ENCODE measurements at regions not wholly inside any gene's neighbourhood (a gene's known extent, or its start where the extent isn't known, plus 50 kb on each side); places are given as distances from the start of the nearest gene placed in this dataset.

GRCh38 chr1:199736646-199737045 is 290.9 kb upstream of the NR5A2 start:
- no peak for DNase-seq (ENCODE audit: low read depth)

- no peak for DNase-seq (ENCODE audit: low read depth)
Measured at GRCh38 chr1:199741586-199741985, 285.9 kb upstream of the NR5A2 start.

DNA sequence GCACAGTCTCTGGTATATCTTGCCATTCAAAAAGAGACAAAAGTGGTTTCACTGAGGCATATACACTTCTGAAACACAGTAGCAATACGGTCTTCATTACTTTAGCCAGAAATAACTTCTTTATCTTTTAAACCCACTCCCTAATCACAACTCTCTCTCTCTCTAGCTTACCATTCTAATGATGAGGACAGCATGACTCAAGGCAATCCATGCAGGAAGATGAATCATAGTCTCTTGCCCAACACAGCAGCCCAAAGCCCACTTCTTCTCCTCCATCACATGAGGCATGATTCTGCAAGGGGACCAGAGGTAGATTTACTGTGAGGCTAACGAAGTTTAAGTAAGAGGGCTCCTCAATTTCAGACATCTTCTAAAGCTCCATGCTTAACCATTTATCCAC is 285.0 kb upstream of the NR5A2 start:
- DNase-seq (ENCODE audit: low read depth), result peak; percentile 87

DNA sequence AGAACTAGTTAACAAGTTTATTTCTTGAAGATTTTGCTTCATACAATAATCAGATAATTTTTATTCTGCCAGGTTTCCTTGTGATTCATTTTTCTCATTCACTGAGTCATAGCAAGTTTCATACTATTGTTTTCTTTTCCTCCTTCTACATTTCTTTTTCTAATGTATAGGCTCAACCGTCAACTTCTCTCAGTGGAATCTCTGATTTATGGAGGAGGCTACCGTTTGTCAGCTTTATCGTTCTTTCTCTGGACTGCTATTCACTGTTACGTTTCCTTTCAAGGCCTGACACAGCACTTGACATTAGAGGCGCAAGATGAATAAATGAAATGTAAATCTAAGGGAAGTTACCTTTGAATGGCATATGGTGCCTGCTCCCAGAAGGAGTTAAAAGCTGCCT is 284.3 kb upstream of the NR5A2 start:
- DNase-seq (ENCODE audit: low read depth), result peak; percentile 9

DNA sequence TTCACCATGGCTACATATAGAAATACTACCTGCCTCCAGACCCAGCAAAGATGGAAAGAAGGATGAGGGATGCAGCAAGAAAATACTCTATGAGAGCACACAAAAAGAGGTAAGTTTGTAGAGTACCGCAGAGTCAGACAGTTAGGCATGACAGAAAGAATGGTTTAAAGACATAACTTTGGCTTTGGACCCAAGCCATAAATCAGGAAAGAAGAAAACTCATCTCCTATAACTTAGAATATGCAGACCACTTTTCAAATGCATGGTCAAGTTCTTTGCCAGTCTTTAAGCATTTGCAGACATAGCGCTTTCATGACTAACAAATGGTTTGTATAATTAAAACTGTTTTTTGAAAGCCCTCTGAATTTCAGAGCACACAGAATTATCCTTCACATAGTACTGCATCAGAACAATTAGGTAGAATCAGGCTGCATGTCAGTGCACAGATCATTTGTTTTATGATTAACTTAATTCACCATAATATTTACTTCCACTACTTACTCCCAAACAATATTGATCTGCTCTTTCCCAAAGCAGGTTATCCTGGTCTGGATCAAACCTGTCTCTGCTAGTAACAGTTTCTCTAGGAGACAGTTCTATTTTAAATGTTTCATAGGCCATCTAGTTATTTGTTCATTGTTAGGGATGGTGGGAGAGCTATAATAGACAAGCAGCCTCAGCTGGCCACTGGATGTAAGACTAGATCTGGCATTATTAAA is 280.7 kb upstream of the NR5A2 start:
- DNase-seq (ENCODE audit: low read depth), result no peak

DNA sequence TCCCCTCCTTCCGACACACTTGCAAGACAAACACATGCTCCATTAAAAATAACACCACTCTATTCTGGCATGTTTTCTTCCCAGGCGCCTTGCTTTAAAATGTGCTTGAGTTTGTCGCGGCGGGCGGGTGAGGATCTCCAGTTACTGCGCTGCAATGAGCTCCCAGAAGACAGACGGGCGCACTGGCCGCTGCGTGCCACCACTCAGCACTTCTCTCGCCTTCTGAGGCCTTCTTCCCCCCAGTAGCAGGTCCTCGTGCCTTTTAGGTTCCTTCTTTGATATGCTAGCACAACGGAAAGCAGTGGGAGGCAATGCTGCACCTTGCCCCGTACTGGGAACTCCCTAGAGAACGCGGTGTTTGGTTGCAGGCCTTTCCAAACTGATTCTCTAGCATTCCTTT is 279.5 kb upstream of the NR5A2 start:
- DNase-seq (ENCODE audit: low read depth), result no peak

DNA sequence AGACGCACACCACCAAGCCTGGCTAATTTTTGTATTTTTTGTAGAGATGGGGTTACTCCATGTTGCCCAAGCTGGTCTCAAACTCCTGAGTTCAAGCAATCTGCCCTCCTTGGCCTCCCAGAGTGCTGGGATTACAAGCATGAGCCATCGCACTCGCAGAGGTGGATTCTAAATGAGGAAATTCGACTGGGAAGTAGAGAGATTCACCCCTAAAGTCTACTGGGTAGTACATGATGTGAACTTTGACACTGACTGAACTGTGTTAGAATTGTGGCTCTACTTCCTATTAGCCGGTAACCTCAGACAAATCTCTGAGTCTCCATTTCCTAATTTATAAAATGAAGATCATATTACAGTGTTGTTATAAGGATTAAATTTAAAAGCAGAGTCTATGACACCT is 276.0 kb upstream of the NR5A2 start:
- no peak for DNase-seq (ENCODE audit: low read depth)

DNA sequence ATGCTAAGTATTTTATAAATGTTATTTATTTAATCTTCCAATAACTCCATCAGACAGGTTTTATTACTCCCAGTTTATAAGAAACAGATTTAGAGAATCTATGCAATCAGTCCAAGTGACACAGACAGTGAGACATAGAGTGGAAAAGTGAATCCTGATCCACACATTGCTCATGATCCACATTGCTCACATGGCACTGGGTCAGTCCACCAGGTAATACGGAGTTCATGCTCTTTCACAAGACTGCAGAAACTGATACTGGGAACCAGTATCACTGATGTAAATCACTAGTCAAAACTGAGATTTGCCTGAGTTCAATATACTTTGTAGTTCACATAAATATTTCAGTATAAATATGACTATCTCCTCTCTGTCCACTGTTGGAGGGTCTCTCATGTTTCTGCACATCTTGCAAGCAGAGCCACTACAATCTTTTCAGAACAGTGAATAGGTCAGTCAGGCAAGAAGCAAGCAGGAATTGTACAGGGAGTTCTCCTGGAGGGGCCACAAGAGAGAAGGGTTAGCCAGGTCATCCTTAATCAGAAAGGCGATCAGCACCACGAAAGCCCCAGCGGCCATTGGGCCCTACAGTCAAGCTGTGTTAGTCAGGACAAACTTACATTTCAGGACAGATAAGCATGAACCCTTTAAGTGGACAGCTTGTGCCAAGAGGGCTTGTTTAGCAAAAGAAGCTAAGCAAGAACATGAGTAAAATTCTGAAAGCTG is 275.4 kb upstream of the NR5A2 start:
- DNase-seq (ENCODE audit: low read depth), result no peak

GRCh38 chr1:199752688-199753027 is 274.9 kb upstream of the NR5A2 start:
- no peak for DNase-seq (ENCODE audit: low read depth)

DNA sequence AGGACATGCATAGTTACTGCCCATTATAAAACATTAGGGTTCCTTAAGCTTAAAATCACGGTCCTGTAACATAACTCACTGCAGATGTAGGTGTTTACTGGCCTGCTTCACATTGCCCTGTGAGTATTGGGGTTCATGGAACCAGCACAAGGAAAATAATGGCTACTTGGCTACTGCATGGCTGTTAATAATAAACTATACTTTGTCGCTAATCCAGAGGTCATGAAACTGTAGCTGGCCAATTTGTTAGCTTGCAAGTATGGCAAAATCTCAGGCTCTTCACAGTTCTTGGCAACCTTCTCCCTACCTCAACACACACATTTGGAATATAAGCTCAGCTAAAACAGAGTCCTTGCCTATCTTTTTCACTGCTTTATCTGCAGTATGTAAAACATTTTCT is 274.0 kb upstream of the NR5A2 start:
- no peak for DNase-seq (ENCODE audit: low read depth)

DNA sequence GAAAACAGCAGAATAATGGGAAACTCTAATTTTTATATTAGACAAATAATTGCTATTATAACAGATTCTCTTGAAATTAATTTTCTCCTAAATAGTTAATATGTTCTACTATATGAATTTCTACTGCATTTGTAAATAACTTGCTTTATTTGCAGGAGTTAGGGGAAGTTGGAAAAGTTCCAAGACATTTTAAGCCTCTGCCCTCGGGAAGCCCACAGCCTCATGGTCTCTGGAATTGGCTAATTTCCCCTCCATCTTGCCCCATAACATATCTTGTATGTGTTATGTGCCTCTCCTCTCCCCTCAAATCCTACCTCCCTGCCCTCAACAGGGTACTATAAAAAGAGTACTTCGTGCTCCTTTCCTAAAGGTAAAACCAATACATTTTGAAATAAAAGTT is 271.4 kb upstream of the NR5A2 start:
- DNase-seq (ENCODE audit: low read depth), result no peak

GRCh38 chr1:199758626-199759255 is 268.8 kb upstream of the NR5A2 start:
- DNase-seq (ENCODE audit: low read depth), result no peak

DNA sequence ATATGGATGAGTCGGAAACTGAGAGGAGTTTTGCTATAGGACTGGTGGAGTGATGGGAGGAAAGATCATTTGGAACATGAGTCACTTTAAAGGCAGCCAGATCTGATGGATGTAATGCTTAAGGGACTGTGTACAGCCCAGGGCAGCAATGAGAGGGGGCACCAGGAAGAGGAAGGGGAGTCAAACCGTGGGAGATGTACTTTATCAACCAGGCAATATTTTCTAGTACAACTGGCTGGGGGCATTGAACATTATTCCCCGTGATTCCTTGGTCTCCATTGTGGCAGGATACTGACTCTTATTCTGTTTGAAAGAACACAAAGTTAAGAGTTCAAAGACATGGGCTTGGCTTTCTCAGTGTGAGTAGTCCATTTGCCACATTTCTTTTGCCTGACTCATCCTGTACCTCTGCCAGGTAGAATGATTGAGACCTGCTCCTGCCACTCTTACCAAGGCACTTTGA is 268.2 kb upstream of the NR5A2 start:
- DNase-seq (ENCODE audit: low read depth), result peak; percentile 66

DNA sequence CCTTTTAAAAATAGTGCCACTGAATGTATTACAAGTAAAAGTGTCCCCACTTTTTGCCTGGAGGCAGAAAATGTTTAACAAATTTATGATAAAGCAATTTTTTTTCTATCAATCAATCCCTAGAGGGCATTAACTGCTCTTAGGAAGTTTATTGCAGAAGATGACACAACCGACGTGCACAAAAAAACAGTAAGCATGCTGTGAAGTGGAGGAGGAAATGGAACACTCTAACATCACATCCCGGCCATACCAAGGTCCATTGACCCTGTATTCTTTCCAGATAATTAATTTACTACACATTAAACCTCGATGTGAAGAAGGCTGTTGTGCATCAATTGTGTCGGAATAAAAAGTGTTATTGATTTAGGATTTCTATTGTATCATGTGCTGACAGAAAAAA is 264.9 kb upstream of the NR5A2 start:
- no peak for DNase-seq (ENCODE audit: low read depth)

GRCh38 chr1:199766218-199766792 is 261.2 kb upstream of the NR5A2 start:
- no peak for DNase-seq (ENCODE audit: low read depth)

GRCh38 chr1:199767700-199768099 is 259.8 kb upstream of the NR5A2 start:
- DNase-seq (ENCODE audit: low read depth), result no peak

DNA sequence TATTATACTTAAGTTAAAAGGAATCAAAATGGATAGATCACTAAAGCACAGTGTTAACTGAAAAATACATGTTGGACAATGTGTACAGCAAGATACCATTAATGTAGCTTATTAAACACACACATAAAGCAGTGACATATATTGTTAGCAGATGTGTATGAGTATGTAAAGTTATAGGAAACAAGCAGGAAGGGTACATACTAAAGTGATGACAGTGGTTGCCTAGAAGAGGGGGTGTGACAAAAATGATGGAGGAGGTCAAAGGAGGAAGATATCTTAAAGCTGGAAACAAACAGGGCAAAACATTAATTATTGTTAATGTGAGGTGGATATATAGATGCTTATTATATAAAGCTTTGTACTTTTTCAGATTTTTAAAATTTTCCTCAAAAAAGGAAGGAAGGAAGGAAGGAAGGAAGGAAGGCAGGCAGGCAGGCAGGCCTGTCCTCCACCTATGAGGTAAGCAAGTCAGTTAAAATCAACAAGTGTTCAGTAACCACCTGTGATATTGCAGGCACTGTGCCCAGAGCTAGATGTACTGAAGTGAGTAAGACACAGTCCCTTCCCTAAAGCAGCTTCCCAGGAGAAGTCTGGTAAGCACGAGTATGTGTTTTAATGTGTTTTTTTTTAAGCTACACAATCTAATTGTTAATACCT is 252.9 kb upstream of the NR5A2 start:
- DNase-seq (ENCODE audit: low read depth), result peak; percentile 53

GRCh38 chr1:199776768-199777497 is 250.6 kb upstream of the NR5A2 start:
- DNase-seq (ENCODE audit: low read depth), result no peak

DNA sequence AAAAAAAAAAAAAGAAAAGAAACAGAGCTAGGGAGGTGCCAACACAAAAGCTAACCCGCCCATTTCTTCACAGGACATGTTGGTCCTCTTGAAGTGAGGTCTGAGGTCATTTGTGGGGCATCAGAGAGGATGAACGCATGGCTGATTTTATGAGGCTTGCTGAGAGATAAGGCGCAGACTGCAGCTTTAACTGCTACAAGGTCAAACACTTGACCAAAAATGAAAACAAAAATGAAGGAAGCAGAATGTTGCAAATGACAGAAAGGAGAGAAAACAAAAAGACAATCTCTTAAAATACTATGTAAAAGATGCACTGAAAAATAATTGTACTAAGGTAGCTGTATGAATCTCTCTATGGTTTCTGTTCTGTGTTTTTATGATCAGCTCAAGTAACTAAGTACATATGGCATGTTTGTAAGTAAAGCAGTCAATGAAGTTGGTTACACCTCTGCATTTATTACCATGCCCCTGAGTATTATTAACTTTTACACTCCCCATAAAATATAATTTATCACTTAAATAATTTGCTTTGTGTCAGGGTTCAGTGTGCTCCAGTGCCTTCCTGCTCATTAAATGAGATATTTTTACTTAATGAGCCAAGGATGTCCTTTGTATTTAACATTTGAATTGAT is 249.1 kb upstream of the NR5A2 start:
- DNase-seq (ENCODE audit: low read depth), result peak; percentile 84

DNA sequence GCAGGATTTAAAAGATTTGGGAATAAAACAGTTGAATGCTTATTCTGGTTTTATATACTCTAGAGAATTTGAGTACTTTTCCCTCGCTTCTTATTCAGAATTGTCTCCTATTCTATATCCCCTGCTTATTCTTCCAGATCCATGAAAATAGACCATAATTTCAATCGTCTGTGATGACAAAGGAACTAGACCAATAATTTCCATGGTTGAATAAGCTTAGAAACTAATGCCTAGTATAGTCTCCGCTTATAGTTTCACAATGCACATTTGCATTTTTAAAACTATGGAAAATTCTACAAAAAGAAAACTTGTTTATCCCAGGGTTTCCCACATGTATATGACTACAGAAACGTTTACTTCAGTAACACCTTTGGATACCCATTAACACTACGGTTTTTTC is 247.4 kb upstream of the NR5A2 start:
- no peak for DNase-seq (ENCODE audit: low read depth)

Measured in Daoy (cell line).